GM18520 (cell line): ENCODE measurements at regions not wholly inside any gene's neighbourhood (a gene's known extent, or its start where the extent isn't known, plus 50 kb on each side); places are given as distances from the start of the nearest gene placed in this dataset.
A peak's percentile ranks its signal among the peaks of the same experiment; 100 is the strongest.

ENCODE experiments used
- ATAC-seq: cut with Tn5 transposase; IDR thresholded peaks from one replicate; pipeline ENCODE4 v1.9.1; 2021; ENCODE audit not compliant: unreplicated experiment

- ATAC-seq = no peak
Observed at GRCh38 chr14:87816416-87816815, 176.6 kb downstream of the GALC start.

- no peak for ATAC-seq
Observed at GRCh38 chr14:87815121-87815520, 177.9 kb downstream of the GALC start.

DNA sequence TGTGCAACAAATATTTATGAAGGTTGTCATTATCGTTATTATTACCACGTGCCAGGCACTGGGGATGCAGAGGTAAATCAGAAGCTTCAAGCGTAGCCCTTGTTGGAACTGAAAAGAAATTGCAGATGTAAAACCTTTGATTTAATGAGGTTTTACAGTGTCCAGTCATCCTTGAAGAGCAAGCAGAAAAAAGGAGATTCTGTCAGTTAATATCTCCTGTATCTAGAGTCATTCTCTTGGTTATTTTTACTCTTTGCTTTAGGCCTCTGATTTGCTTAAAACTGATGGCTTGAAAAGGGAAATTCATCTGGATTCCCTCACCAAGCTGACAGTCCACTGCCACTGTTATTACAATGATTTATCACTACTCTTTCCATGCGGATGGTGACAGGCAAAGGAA is 179.3 kb downstream of the GALC start:
- ATAC-seq = no peak

DNA sequence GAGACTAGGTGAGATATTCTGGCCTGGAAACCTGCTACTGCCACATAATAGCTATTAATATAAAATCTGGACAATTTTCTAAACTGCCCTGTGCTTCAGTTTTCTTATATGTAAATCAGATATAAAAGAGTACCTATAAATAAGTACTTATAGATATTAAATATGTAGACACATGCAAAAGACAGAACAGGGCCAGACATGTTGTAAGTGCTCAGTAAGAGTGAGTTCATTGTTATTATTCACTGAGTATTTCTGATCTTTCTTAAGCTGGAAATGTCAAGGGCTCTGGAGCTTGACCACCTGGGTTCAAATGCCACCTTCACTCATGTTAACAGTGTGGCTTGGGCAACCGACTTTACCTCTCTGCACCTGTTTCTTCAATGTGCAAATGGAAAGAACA is 179.8 kb downstream of the GALC start:
- no peak for ATAC-seq

DNA sequence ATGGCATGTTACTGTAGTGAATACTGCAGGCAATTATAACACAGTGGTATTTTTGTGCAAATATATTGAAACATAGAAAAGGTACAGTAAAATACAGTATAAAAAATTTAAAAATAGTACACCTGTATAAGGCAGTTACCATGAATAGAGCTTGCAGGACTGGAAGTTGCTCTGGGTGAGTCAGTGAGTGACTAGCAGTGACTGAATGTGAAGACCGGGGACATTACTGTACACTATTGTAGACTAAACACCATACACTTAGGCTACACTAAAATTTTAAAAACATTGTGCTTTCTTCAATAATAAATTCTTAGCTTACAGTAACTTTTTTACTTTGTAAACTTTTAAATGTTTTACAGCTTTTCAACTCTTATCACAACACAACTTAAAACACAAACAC is 181.7 kb downstream of the GALC start:
- ATAC-seq = no peak

GRCh38 chr14:87810711-87811110 is 182.3 kb downstream of the GALC start:
- no peak for ATAC-seq

DNA sequence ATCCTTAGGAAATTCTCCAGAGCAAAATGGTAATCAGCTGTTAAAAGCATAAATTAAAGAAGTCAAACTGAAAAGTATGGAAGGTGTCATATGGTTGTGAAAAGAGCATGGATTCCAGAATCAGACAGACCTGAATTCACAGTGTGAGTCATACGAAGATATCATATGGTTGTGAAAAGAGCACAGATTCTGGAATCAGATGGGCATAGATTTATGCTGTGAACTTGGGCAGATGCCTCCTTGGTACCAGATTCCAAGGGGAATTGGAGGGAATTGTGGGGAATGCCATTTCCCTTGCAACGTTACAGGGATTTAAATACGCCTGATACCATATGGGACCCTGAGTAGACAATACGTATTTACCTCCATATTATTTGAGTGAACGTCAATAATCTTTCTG is 183.7 kb downstream of the GALC start:
- no peak for ATAC-seq

DNA sequence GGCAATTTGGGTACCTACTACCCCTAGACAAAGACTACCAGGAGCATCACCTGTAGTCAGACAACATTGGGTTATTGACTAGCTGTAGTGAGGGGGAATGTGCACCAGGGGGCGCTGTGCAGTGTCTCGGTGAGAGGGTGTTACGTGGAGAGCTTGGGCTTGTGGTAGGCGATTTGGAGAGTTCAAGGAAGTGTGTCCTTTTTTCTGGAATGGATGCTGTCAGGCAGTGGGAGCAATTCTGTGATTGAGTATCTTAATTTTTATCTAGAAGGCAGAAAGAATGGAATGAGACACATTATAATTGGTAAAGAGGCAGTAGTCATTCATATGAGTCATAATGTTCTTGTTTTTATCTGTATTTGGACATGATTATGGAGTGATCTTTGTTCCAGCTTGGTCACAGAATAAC is 187.7 kb downstream of the GALC start:
- ATAC-seq = peak; percentile 51

- ATAC-seq = no peak
Observed at GRCh38 chr14:87800216-87800615, 192.8 kb downstream of the GALC start.

DNA sequence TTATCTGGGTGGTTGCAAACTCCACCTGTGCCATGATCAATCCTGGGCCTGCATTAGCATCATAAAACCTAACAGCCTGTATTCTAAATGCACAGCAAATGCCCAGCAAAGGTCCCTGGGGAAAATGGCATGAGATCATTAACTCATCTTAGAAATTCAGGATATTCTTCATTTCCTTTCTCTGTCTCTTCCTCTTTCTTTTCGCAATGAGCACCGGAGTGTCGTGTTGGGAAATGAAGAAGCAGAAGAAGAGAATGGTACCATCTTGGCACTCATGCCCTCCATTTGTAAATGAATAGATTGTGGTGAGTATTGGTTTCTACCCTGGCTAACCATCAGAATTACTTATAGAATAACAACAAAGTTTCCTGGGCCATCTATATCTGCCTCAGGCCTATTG is 193.6 kb downstream of the GALC start:
- no peak for ATAC-seq

- ATAC-seq = no peak
Observed at GRCh38 chr14:87797001-87797400, 196.0 kb downstream of the GALC start.

GRCh38 chr14:87794561-87794960 is 198.4 kb downstream of the GALC start:
- no peak for ATAC-seq

GRCh38 chr14:87785897-87786296 is 207.1 kb downstream of the GALC start:
- ATAC-seq = no peak

DNA sequence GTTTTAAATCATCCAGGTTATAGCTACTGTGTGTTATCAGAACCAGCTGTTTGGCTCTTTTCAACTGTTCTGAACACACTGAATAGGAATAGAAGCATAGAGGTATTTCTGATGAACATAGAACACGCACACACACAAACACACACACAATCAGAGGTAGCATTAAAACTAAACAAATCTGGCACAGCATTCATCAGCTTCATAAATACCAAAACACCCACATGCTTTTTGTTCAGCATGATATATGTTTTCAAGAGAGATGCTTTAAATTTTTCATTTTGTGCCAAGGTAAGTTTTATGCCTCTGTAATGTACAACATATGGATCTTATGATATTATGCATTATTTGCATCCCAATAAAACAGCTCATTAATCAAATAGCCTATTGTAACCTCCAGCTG is 208.6 kb downstream of the GALC start:
- ATAC-seq = no peak

GRCh38 chr14:87783071-87783470 is 209.9 kb downstream of the GALC start:
- no peak for ATAC-seq

DNA sequence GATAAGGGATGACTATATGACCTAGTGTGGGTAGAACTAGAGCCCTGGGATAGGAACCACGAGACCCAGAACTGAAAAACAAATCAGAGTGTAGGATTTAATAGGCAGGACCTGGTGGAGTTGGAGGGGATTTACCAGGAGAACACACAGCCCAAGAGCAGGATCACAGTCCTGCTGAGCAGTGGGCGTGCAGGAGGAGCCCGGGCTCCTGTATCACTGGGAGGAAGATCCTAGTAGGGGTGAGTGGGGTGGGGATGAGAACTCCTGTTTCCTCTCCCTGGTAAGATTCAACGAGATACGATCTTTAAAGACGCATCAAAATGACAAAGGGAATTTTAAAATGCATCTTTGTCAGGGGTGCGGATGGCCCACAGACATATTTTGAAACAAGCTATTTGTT is 220.1 kb downstream of the GALC start:
- ATAC-seq = no peak

DNA sequence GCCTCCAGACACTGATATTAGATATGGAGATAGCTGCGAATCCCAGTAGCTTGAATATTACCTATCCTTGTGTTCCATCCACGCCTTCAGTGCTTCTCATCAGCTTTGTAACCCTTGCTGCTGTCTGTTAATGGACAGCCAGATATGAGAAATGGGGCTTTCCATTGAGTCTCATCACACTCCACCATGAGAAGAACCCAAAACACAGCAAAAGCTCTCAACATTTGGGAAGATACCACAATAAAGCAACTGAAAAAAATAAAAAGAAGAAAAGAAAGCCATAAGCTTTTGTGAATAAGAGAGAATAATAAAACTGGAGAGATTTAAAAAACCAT is 225.4 kb downstream of the GALC start:
- peak; percentile 54 for ATAC-seq

- ATAC-seq = no peak
Observed at GRCh38 chr14:87758876-87759275, 234.1 kb downstream of the GALC start.

DNA sequence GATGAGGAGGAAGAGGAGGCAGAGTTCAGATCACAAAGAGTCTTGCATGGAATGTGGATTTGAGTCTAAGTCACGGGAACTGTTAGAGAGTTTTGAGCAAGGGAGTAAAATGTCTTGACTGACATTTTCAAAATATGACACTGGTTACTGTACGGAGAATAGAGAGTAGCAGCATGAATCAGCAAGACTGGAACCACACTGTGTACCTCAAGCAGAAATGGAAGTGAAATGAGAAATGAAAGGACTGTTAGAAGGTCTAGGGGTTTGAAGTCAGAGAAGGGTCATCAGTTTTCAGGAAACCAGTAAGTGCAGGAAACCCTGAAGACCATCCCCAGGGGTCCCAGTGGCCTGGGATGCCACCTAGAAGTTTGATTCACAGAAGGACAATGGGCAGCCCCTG is 236.3 kb downstream of the GALC start:
- peak; percentile 71 for ATAC-seq

GRCh38 chr14:87754520-87755223 is 238.3 kb downstream of the GALC start:
- no peak for ATAC-seq

DNA sequence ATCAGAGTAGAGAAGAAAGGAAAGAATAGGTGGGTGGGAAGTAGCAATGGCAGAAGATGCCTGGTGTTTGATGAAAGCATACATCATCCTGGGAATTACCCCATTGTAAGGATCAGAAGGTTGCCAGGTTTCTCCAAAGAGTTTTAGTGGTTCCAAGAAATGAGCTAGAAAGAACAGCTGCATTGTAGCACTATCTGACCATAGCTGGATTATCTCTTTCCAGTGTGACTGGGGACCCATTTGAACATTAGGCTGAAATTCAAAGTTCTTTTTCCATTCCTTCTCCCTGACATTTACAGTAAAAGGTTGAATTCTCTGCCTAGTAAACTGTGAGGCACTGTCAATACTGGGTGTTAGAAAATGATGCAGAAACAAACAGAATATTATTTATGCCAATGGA is 244.4 kb downstream of the GALC start:
- ATAC-seq = no peak

DNA sequence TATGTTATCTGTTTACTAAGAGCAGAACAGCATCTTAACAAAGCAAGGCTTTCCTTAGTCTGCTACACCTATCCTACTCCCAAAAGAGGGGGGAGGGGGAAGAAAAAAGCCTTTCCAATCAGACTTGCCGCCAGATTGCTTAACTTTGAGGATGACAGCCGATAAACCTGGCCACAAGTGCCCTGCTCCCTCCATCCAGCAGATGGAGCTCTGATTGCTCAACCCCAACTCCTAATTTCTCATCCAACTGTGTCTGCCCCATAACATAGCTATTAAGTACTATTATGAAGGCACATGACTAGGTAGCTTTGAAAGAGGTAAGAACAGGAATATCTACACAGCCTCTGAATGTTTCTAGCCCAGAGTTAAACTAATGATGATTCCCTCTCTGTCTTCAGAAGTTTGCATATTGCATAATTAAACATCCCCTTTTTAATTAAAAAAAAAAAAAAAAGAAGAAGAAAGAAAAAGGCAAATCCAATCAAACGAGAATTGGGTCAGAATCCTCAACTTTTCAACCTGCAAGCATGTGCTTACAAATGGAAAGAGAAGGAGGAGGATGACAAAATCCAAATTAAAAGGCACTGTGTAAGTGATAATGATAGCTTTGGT is 247.4 kb downstream of the GALC start:
- ATAC-seq = peak; percentile 69
